H9 (cell line): ENCODE measurements at regions not wholly inside any gene's neighbourhood (a gene's known extent, or its start where the extent isn't known, plus 50 kb on each side); places are given as distances from the start of the nearest gene placed in this dataset.

Source experiments
- DNase-seq: peaks from one replicate; pipeline ENCODE4 v3.0.0-alpha.2; 2017
- H2AFZ ChIP-seq: one replicate; pipeline ENCODE4 v1.6.1; 2013; ENCODE audit warnings: mild to moderate bottlenecking, low read length, control low read depth, moderate library complexity
- H2AK5ac ChIP-seq: 2 replicates; pipeline ENCODE4 v1.6.1; 2013; ENCODE audit warnings: low read length, control low read depth, mixed read lengths; ENCODE audit not compliant: insufficient read length
- H2BK120ac ChIP-seq: one replicate; pipeline ENCODE4 v1.6.1; 2013; ENCODE audit warnings: low read depth, mild to moderate bottlenecking, low read length, control low read depth, inconsistent platforms; ENCODE audit not compliant: poor library complexity, severe bottlenecking
- H2BK12ac ChIP-seq: 2 replicates; pipeline ENCODE4 v1.6.1; 2013; ENCODE audit warnings: low read length, control low read depth, mixed read lengths, low read depth; ENCODE audit not compliant: insufficient read length
- H2BK15ac ChIP-seq: 2 replicates; pipeline ENCODE4 v1.6.1; 2013; ENCODE audit warnings: low read depth, low read length, control low read depth
- H2BK20ac ChIP-seq: one replicate; pipeline ENCODE4 v1.6.1; 2013; ENCODE audit warnings: low read depth, mild to moderate bottlenecking, low read length, control low read depth, inconsistent platforms; ENCODE audit not compliant: poor library complexity, severe bottlenecking
- H2BK5ac ChIP-seq: 2 replicates; pipeline ENCODE4 v1.6.1; 2013; ENCODE audit warnings: low read length, control low read depth, mixed read lengths; ENCODE audit not compliant: insufficient read length
- H3K14ac ChIP-seq: 2 replicates; pipeline ENCODE4 v1.6.1; 2013; ENCODE audit warnings: low read length, control low read depth; ENCODE audit not compliant: insufficient read depth
- H3K18ac ChIP-seq: 2 replicates; pipeline ENCODE4 v1.6.1; 2013; ENCODE audit warnings: low read depth, mild to moderate bottlenecking, mixed read lengths, low read length, control low read depth; ENCODE audit not compliant: insufficient read length
- H3K23ac ChIP-seq: 2 replicates; pipeline ENCODE4 v1.6.1; 2013; ENCODE audit warnings: low read length, control low read depth, mixed read lengths, low read depth; ENCODE audit not compliant: insufficient read length
- H3K23me2 ChIP-seq: 2 replicates; pipeline ENCODE4 v1.6.1; 2013; ENCODE audit warnings: low read depth, mild to moderate bottlenecking, mixed read lengths, low read length, control low read depth; ENCODE audit not compliant: insufficient read length, poor library complexity, severe bottlenecking
- H3K27ac ChIP-seq: 2 replicates; pipeline ENCODE4 v1.5.1; 2013; ENCODE audit warnings: low read length, control low read depth, mixed read lengths, low read depth; ENCODE audit not compliant: insufficient read length
- H3K27me3 ChIP-seq: 2 replicates; pipeline ENCODE4 v1.6.1; 2013; ENCODE audit warnings: low read length, control low read depth, inconsistent platforms; ENCODE audit not compliant: insufficient read depth
- H3K4ac ChIP-seq: 2 replicates; pipeline ENCODE4 v1.6.1; 2013; ENCODE audit warnings: low read depth, mild to moderate bottlenecking, control low read depth, inconsistent platforms, low read length, moderate library complexity
- H3K4me1 ChIP-seq: 2 replicates; pipeline ENCODE4 v1.6.1; 2013; ENCODE audit warnings: low read length, control low read depth, inconsistent platforms; ENCODE audit not compliant: insufficient read depth
- H3K4me2 ChIP-seq: 2 replicates; pipeline ENCODE4 v1.6.1; 2013; ENCODE audit warnings: low read length, control low read depth, mixed read lengths; ENCODE audit not compliant: insufficient read length, insufficient read depth
- H3K56ac ChIP-seq: 2 replicates; pipeline ENCODE4 v1.6.1; 2013; ENCODE audit warnings: low read depth, mild to moderate bottlenecking, mixed read lengths, low read length, control low read depth; ENCODE audit not compliant: insufficient read length
- H3K79me1 ChIP-seq: 2 replicates; pipeline ENCODE4 v1.6.1; 2013; ENCODE audit warnings: low read depth, mild to moderate bottlenecking, moderate library complexity, low read length, control low read depth, inconsistent platforms; ENCODE audit not compliant: insufficient read depth, poor library complexity, severe bottlenecking
- H3K79me2 ChIP-seq: 2 replicates; pipeline ENCODE4 v1.6.1; 2013; ENCODE audit warnings: low read length, control low read depth, inconsistent platforms; ENCODE audit not compliant: insufficient read depth
- H3K9ac ChIP-seq: 2 replicates; pipeline ENCODE4 v1.6.1; 2013; ENCODE audit warnings: low read length, control low read depth, mixed read lengths; ENCODE audit not compliant: insufficient read length; ENCODE audit errors: extremely low read depth
- H3K9me3 ChIP-seq: one replicate; pipeline ENCODE4 v1.6.1; 2013; ENCODE audit warnings: low read depth, low read length, inconsistent platforms; ENCODE audit not compliant: control insufficient read depth
- H3T11ph ChIP-seq: one replicate; pipeline ENCODE4 v1.6.1; 2013; ENCODE audit warnings: mild to moderate bottlenecking, low read length, control low read depth, inconsistent platforms
- H4K20me1 ChIP-seq: one replicate; pipeline ENCODE4 v1.6.1; 2013; ENCODE audit not compliant: control insufficient read depth, insufficient read length, insufficient read depth
- H4K5ac ChIP-seq: 2 replicates; pipeline ENCODE4 v1.6.1; 2013; ENCODE audit warnings: low read depth, mild to moderate bottlenecking, mixed read lengths, low read length, control low read depth; ENCODE audit not compliant: insufficient read length
- H4K8ac ChIP-seq: replicated peaks from 2 replicates; pipeline ENCODE4 v1.6.1; 2013; ENCODE audit warnings: low read length, control low read depth, mixed read lengths, low read depth; ENCODE audit not compliant: insufficient read length
- H4K91ac ChIP-seq: 2 replicates; pipeline ENCODE4 v1.6.1; 2013; ENCODE audit warnings: low read depth, mild to moderate bottlenecking, moderate library complexity, mixed read lengths, low read length, control low read depth; ENCODE audit not compliant: insufficient read length
- H3K27ac Mint-ChIP-seq, 3 experiments: 2 replicates in 2 of 3; 3 replicates in 1 of 3; pipeline ENCODE4 v1.8.0; 2020 to 2021; ENCODE audit warnings: mixed read lengths in 3 of 3, mild to moderate bottlenecking in 1 of 3, moderate library complexity in 1 of 3
- H3K27me3 Mint-ChIP-seq: 2 replicates; pipeline ENCODE4 v1.8.0; 2021; ENCODE audit warnings: low read depth, mild to moderate bottlenecking, moderate library complexity, mixed read lengths
- H3K36me3 Mint-ChIP-seq, 3 experiments: 2 replicates in 2 of 3; 3 replicates in 1 of 3; pipeline ENCODE4 v1.8.0; 2020 to 2021; ENCODE audit warnings: low read depth in 3 of 3, mixed read lengths in 3 of 3; ENCODE audit not compliant: insufficient read depth in 1 of 3
- H3K4me1 Mint-ChIP-seq, 2 experiments: 2 replicates each; pipeline ENCODE4 v1.8.0; 2020; ENCODE audit warnings: mixed read lengths in 2 of 2
- H3K4me3 Mint-ChIP-seq, 2 experiments: 2 replicates in 1 of 2; 3 replicates in 1 of 2; pipeline ENCODE4 v1.8.0; 2020 to 2021; ENCODE audit warnings: mild to moderate bottlenecking in 2 of 2, mixed read lengths in 2 of 2, moderate library complexity in 1 of 2
- H3K9me3 Mint-ChIP-seq, 2 experiments: 2 replicates in 1 of 2; 3 replicates in 1 of 2; pipeline ENCODE4 v1.8.0; 2020; ENCODE audit warnings: mild to moderate bottlenecking in 2 of 2, mixed read lengths in 2 of 2, moderate library complexity in 1 of 2
- CTCF ChIP-seq: fragments of 200-600 bp; sonication (generic); conservative IDR thresholded peaks from 3 replicates; pipeline ENCODE4 v1.8.0; 2021; ENCODE audit warnings: antibody characterized with exemption, mild to moderate bottlenecking
- WGBS: extraction: QIAGEN DNeasy Blood & Tissue Kit; methylation state at CpG from one replicate; pipeline ENCODE4 v1.1.7; 2013; ENCODE audit warnings: missing lambda C conversion rate, low lambda C conversion rate, mixed read lengths; ENCODE audit not compliant: insufficient read length; ENCODE audit errors: extremely low coverage; 5-methylcytosine and 5-hydroxymethylcytosine counted together

- no peak overlapping the region for H3K27ac Mint-ChIP-seq
Measured at GRCh38 chr20:11642866-11643265, 274.8 kb upstream of the BTBD3 start.

More at GRCh38 chr20:11642866-11643265, 274.8 kb upstream of the BTBD3 start:
- Histone ChIP-seq H3K4me2 (no peak overlapping the region), H3K56ac (no peak overlapping the region), H4K20me1 (no peaks in the 10 kb centered on the region), H3K23ac (no peak overlapping the region), H3K9me3 (no peaks in the 10 kb centered on the region), H3K79me2 (no peaks in the 10 kb centered on the region), H3K27ac (no peak overlapping the region), H2BK12ac (no peak overlapping the region), H2BK20ac (no peak overlapping the region), H2AK5ac (no peak overlapping the region), H2AFZ (no peak overlapping the region), H3K79me1 (no peaks in the 10 kb centered on the region), H4K8ac (no peak overlapping the region), H3K14ac (no peak overlapping the region), H2BK5ac (no peak overlapping the region), H3K4ac (no peak overlapping the region), H2BK15ac (no peak overlapping the region), H3K18ac (no peak overlapping the region), H2BK120ac (no peak overlapping the region), H4K91ac (no peak overlapping the region), H3T11ph (no peak overlapping the region), H3K27me3 (no peaks in the 10 kb centered on the region), H4K5ac (no peak overlapping the region), H3K23me2 (no peaks in the 10 kb centered on the region), H3K4me1 (no peaks in the 10 kb centered on the region), H3K9ac (no peak overlapping the region)
- WGBS: no CpG with 5 or more reads among the region's 3 CpGs
- no peaks in the 10 kb centered on the region for H3K9me3 Mint-ChIP-seq
- H3K4me3 Mint-ChIP-seq: no peak overlapping the region
- no peaks in the 10 kb centered on the region for H3K36me3 Mint-ChIP-seq
- H3K27me3 Mint-ChIP-seq: no peaks in the 10 kb centered on the region
- H3K4me1 Mint-ChIP-seq: no peaks in the 10 kb centered on the region
- no peak for TF ChIP-seq CTCF
- no peak for DNase-seq
